ENCODE measurements at regions not wholly inside any gene's neighbourhood (a gene's known extent, or its start where the extent isn't known, plus 50 kb on each side); places are given as distances from the start of the nearest gene placed in this dataset. TPM values are rescaled to one million over a fixed set of nuclear protein-coding genes. Genes with fewer than 3 reads are reported as not detected.
"Not testable (repeated sequence)": the region's sequence is repeated elsewhere in the genome, so short reads cannot be mapped to it uniquely, and the experiment has no call there.

DNA sequence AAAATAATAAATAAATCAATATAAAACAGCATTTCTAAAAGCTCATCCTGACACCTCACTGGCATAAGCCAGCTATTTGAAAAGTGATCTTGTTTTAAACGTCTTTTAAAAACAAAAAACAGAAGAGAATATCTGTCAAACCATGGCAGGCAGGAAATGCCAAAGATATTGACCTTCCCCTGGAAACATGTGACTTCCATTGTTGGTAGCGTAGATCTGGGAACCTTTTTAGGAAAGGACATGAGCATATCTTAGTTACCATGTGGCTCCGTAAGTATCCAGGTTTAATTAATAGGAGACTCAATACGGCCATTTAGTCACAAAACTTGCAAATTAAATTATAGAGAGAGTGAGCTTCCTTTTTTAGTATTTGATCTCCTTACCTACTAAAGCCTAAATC is 83.0 kb upstream of the KLHL4 start:
- Histone ChIP-seq H4K20me1 (ENCODE audit: insufficient read depth, low read length) (no peaks in the 10 kb centered on the region), H3K4me2 (ENCODE audit: insufficient read depth, low read length) (no peak overlapping the region), H3K4me1 (ENCODE audit: insufficient read depth, low read length) (no peaks in the 10 kb centered on the region), H2AFZ (ENCODE audit: low read length) (no peak overlapping the region), H3K27ac (ENCODE audit: low read depth, low read length) (no peak overlapping the region), H3K9me3 (ENCODE audit: low read depth, low read length) (no peaks in the 10 kb centered on the region), H3K27me3 (ENCODE audit: insufficient read depth, low read length) (no peaks in the 10 kb centered on the region), H3K4me3 (ENCODE audit: insufficient read depth, low read length) (no peak overlapping the region), H3K79me2 (ENCODE audit: insufficient read depth, low read length) (no peaks in the 10 kb centered on the region), H3K36me3 (ENCODE audit: insufficient read depth, low read length) (no peaks in the 10 kb centered on the region)
- no peak for TF ChIP-seq CTCF (IDR thresholded peaks at IDR 0.05; ENCODE audit: extremely low read depth, low read depth, low read length)
- DNase-seq (ENCODE audit: insufficient read length, low spot score, missing footprints): no peak

- H2AFZ ChIP-seq (ENCODE audit: low read length); H3K27me3 ChIP-seq (ENCODE audit: insufficient read depth, low read length); H3K36me3 ChIP-seq (ENCODE audit: insufficient read depth, low read length); H3K4me3 ChIP-seq (ENCODE audit: insufficient read depth, low read length); H3K9me3 ChIP-seq (ENCODE audit: low read depth, low read length); H3K4me1 ChIP-seq (ENCODE audit: insufficient read depth, low read length); H3K27ac ChIP-seq (ENCODE audit: low read depth, low read length); H4K20me1 ChIP-seq (ENCODE audit: insufficient read depth, low read length); H3K4me2 ChIP-seq (ENCODE audit: insufficient read depth, low read length); H3K79me2 ChIP-seq (ENCODE audit: insufficient read depth, low read length); DNase-seq (ENCODE audit: insufficient read length, low spot score, missing footprints): not testable (repeated sequence)
These were observed 69.0 kb upstream of the KLHL4 start for GRCh38 chrX:87448613-87449012.

GRCh38 chrX:87465757-87466156 is 51.8 kb upstream of the KLHL4 start:
- H4K20me1 ChIP-seq (ENCODE audit: insufficient read depth, low read length); H3K36me3 ChIP-seq (ENCODE audit: insufficient read depth, low read length); H3K9me3 ChIP-seq (ENCODE audit: low read depth, low read length); H2AFZ ChIP-seq (ENCODE audit: low read length); H3K4me1 ChIP-seq (ENCODE audit: insufficient read depth, low read length); H3K79me2 ChIP-seq (ENCODE audit: insufficient read depth, low read length); H3K27ac ChIP-seq (ENCODE audit: low read depth, low read length); DNase-seq (ENCODE audit: insufficient read length, low spot score, missing footprints); H3K4me2 ChIP-seq (ENCODE audit: insufficient read depth, low read length); H3K4me3 ChIP-seq (ENCODE audit: insufficient read depth, low read length); H3K27me3 ChIP-seq (ENCODE audit: insufficient read depth, low read length): not testable (repeated sequence)

Small RNA genes lying in the stretch of these regions (small RNA-seq; reads per million reads assigned to genes)
- gene Z96811.1: not detected

Data from osteoblast (primary cell).